SK-N-SH treated with all-trans-retinoic acid at 6 μM for 48 hours (cell line): ENCODE measurements at regions not wholly inside any gene's neighbourhood (a gene's known extent, or its start where the extent isn't known, plus 50 kb on each side); places are given as distances from the start of the nearest gene placed in this dataset.

Experiments
- ATAC-seq: fragments of 200-7000 bp; cut with Tn5 transposase; 3 replicates; pipeline ENCODE4 v1.9.1; 2020; ENCODE audit warnings: mild to moderate bottlenecking, moderate library complexity
- ARNTL ChIP-seq: fragments of 450-650 bp; formaldehyde crosslinking; IDR thresholded peaks from 2 replicates; pipeline ENCODE4 v1.5.0; 2020; ENCODE audit warnings: low read depth, mild to moderate bottlenecking, moderate library complexity, borderline replicate concordance
- BACH2 ChIP-seq: fragments of 250-450 bp; sonication (Bioruptor Pico); IDR thresholded peaks from 2 replicates; pipeline ENCODE4 v1.9.0; 2021; ENCODE audit warnings: mild to moderate bottlenecking, borderline replicate concordance
- CREB5 ChIP-seq: fragments of 250-450 bp; sonication (Bioruptor Pico); IDR thresholded peaks from 2 replicates; pipeline ENCODE4 v1.5.1; 2020; ENCODE audit warnings: low read depth, mild to moderate bottlenecking, moderate library complexity
- CSDC2 ChIP-seq: fragments of 250-450 bp; sonication (Bioruptor Pico); IDR thresholded peaks from 2 replicates; pipeline ENCODE4 v1.5.0; 2020; ENCODE audit warnings: mild to moderate bottlenecking, moderate library complexity
- ESRRG ChIP-seq: fragments of 250-450 bp; sonication (Bioruptor Pico); IDR thresholded peaks from 2 replicates; pipeline ENCODE4 v1.6.1; 2021; ENCODE audit warnings: mild to moderate bottlenecking
- GLIS3 ChIP-seq: fragments of 250-450 bp; sonication (Bioruptor Pico); IDR thresholded peaks from 2 replicates; pipeline ENCODE4 v1.5.0; 2020; ENCODE audit warnings: mild to moderate bottlenecking, moderate library complexity
- ISL1 ChIP-seq: fragments of 250-450 bp; sonication (Bioruptor Pico); IDR thresholded peaks from 2 replicates; pipeline ENCODE4 v2.1.2; 2022; ENCODE audit warnings: mild to moderate bottlenecking, moderate library complexity
- OSR1 ChIP-seq: fragments of 250-450 bp; sonication (Bioruptor Pico); IDR thresholded peaks from 2 replicates; pipeline ENCODE4 v1.8.0; 2022; ENCODE audit warnings: moderate library complexity, mild to moderate bottlenecking, inconsistent platforms
- PATZ1 ChIP-seq: fragments of 250-450 bp; sonication (Bioruptor Pico); IDR thresholded peaks from 2 replicates; pipeline ENCODE4 v1.8.0; 2020; ENCODE audit warnings: mild to moderate bottlenecking, moderate library complexity, borderline replicate concordance
- PPARA ChIP-seq: fragments of 250-450 bp; sonication (Bioruptor Pico); IDR thresholded peaks from 2 replicates; pipeline ENCODE4 v1.5.0; 2020; ENCODE audit warnings: mild to moderate bottlenecking, borderline replicate concordance
- RARB ChIP-seq: fragments of 250-450 bp; sonication (Bioruptor Pico); IDR thresholded peaks from 2 replicates; pipeline ENCODE4 v1.8.0; 2021; ENCODE audit warnings: mild to moderate bottlenecking, moderate library complexity
- SNAI2 ChIP-seq: fragments of 250-450 bp; sonication (Bioruptor Pico); IDR thresholded peaks from 2 replicates; pipeline ENCODE4 v1.5.0; 2020; ENCODE audit warnings: mild to moderate bottlenecking, moderate library complexity
- TCF4 ChIP-seq: fragments of 250-450 bp; sonication (Bioruptor Pico); IDR thresholded peaks from 2 replicates; pipeline ENCODE4 v1.8.0; 2021; ENCODE audit warnings: mild to moderate bottlenecking, moderate library complexity, borderline replicate concordance
- TOX ChIP-seq: fragments of 250-450 bp; sonication (Bioruptor Pico); IDR thresholded peaks from 2 replicates; pipeline ENCODE4 v1.8.0; 2021; ENCODE audit warnings: mild to moderate bottlenecking, moderate library complexity, borderline replicate concordance
- TSHZ2 ChIP-seq: fragments of 250-450 bp; sonication (Bioruptor Pico); IDR thresholded peaks from 2 replicates; pipeline ENCODE4 v1.5.0; 2020; ENCODE audit warnings: mild to moderate bottlenecking, moderate library complexity
- ZC3H10 ChIP-seq: fragments of 250-450 bp; sonication (Bioruptor Pico); IDR thresholded peaks from 2 replicates; pipeline ENCODE4 v1.5.1; 2021; ENCODE audit warnings: mild to moderate bottlenecking, moderate library complexity
- ZFP3 ChIP-seq: fragments of 250-450 bp; sonication (Bioruptor Pico); IDR thresholded peaks from 2 replicates; pipeline ENCODE4 v1.5.0; 2020; ENCODE audit warnings: mild to moderate bottlenecking, moderate library complexity
- ZFP30 ChIP-seq: fragments of 450-650 bp; formaldehyde crosslinking; IDR thresholded peaks from 2 replicates; pipeline ENCODE4 v1.5.0; 2022; ENCODE audit warnings: mild to moderate bottlenecking, moderate library complexity
- ZNF565 ChIP-seq: fragments of 450-650 bp; formaldehyde crosslinking; conservative IDR thresholded peaks from 2 replicates; pipeline ENCODE4 v1.5.0; 2020; ENCODE audit warnings: low read depth, mild to moderate bottlenecking, moderate library complexity
- ZNF70 ChIP-seq: fragments of 450-650 bp; formaldehyde crosslinking; IDR thresholded peaks from 2 replicates; pipeline ENCODE4 v1.5.0; 2020; ENCODE audit warnings: mild to moderate bottlenecking, moderate library complexity
- ZNF8 ChIP-seq: fragments of 450-650 bp; formaldehyde crosslinking; IDR thresholded peaks from 2 replicates; pipeline ENCODE4 v1.5.0; 2020; ENCODE audit warnings: mild to moderate bottlenecking, moderate library complexity
- TF ChIP-seq, protein P1 (sequence below): fragments of 250-450 bp; sonication (Bioruptor Pico); IDR thresholded peaks from 2 replicates; pipeline ENCODE4 v1.5.1; 2021; ENCODE audit warnings: mild to moderate bottlenecking, moderate library complexity

GRCh38 chr2:120804459-120804858, 68.8 kb downstream of the GLI2 start:
- TF ChIP-seq CREB5 (CRISPR knock-in tag): no peak
- no peak for TF ChIP-seq RARB (CRISPR knock-in tag)
- TF ChIP-seq GLIS3 (CRISPR knock-in tag): no peak
- TF ChIP-seq PATZ1 (CRISPR knock-in tag): no peak
- TF ChIP-seq BACH2: no peak
- TF ChIP-seq ARNTL (CRISPR knock-in tag): no peak
- no peak for TF ChIP-seq ZFP30
- TF ChIP-seq TOX (CRISPR knock-in tag): no peak
- no peak for TF ChIP-seq SNAI2 (CRISPR knock-in tag)
- no peak for TF ChIP-seq ZNF8 (CRISPR knock-in tag)
- TF ChIP-seq TSHZ2: no peak
- TF ChIP-seq ESRRG (CRISPR knock-in tag): no peak
- no peak for TF ChIP-seq PPARA (CRISPR knock-in tag)
- no peak for TF ChIP-seq ZNF70 (CRISPR knock-in tag)
- TF ChIP-seq CSDC2 (CRISPR knock-in tag): no peak
- no peak for TF ChIP-seq ZFP3 (CRISPR knock-in tag)
- TF ChIP-seq ZC3H10 (CRISPR knock-in tag): no peak
- TF ChIP-seq ZNF565 (CRISPR knock-in tag): no peak
- ATAC-seq: no peak

GRCh38 chr2:120805011-120805410, 69.3 kb downstream of the GLI2 start:
- no peak for ATAC-seq
- TF ChIP-seq ZNF565 (CRISPR knock-in tag) (no peak), ARNTL (CRISPR knock-in tag) (no peak), ISL1 (CRISPR knock-in tag) (no peak), OSR1 (CRISPR knock-in tag) (no peak), ZNF8 (CRISPR knock-in tag) (no peak), TOX (CRISPR knock-in tag) (no peak), PATZ1 (CRISPR knock-in tag) (no peak), ESRRG (CRISPR knock-in tag) (no peak), ZFP30 (no peak), TSHZ2 (no peak), ZNF70 (CRISPR knock-in tag) (no peak), TCF4 (CRISPR knock-in tag) (no peak), ZFP3 (CRISPR knock-in tag) (no peak), RARB (CRISPR knock-in tag) (no peak)
- TF ChIP-seq, protein P1, sequence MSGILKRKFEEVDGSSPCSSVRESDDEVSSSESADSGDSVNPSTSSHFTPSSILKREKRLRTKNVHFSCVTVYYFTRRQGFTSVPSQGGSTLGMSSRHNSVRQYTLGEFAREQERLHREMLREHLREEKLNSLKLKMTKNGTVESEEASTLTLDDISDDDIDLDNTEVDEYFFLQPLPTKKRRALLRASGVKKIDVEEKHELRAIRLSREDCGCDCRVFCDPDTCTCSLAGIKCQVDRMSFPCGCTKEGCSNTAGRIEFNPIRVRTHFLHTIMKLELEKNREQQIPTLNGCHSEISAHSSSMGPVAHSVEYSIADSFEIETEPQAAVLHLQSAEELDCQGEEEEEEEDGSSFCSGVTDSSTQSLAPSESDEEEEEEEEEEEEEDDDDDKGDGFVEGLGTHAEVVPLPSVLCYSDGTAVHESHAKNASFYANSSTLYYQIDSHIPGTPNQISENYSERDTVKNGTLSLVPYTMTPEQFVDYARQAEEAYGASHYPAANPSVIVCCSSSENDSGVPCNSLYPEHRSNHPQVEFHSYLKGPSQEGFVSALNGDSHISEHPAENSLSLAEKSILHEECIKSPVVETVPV: no peak
